ENCODE measurements at regions not wholly inside any gene's neighbourhood (a gene's known extent, or its start where the extent isn't known, plus 50 kb on each side); places are given as distances from the start of the nearest gene placed in this dataset.

DNA sequence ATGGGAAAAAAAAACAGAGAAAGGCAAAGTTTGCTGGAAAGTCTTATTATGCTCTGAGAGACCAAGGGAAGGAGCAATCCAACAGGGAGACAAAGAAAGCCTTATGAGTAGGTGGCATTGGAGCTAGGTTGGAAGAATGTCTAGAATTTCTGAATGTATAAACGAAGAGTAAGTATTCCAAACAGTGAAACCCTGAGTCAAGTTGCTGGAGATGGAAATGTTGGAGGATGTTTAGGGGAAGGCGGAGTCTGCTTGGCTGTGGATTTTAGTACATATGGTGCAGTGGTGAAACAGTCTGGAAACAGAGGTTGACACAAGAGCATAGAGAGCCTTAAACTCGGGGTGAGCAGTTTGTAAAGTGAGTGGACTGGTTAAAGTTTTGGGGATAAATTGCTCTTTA lies 314.8 kb upstream of the CADM1 start (continued):
- TF ChIP-seq, protein P1, sequence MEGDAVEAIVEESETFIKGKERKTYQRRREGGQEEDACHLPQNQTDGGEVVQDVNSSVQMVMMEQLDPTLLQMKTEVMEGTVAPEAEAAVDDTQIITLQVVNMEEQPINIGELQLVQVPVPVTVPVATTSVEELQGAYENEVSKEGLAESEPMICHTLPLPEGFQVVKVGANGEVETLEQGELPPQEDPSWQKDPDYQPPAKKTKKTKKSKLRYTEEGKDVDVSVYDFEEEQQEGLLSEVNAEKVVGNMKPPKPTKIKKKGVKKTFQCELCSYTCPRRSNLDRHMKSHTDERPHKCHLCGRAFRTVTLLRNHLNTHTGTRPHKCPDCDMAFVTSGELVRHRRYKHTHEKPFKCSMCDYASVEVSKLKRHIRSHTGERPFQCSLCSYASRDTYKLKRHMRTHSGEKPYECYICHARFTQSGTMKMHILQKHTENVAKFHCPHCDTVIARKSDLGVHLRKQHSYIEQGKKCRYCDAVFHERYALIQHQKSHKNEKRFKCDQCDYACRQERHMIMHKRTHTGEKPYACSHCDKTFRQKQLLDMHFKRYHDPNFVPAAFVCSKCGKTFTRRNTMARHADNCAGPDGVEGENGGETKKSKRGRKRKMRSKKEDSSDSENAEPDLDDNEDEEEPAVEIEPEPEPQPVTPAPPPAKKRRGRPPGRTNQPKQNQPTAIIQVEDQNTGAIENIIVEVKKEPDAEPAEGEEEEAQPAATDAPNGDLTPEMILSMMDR (conservative IDR thresholded peaks at IDR 0.05; ENCODE audit: low read depth in 2 of 2): no peak
- TF ChIP-seq ZNF114 (CRISPR knock-in tag; IDR thresholded peaks at IDR 0.05): no peak
- no peak for TF ChIP-seq EZH2 (IDR thresholded peaks at IDR 0.05; ENCODE audit: low read depth, unreplicated experiment)
- no peak for TF ChIP-seq CREB1 (CRISPR knock-in tag; IDR thresholded peaks at IDR 0.05; ENCODE audit: low read depth)
- TF ChIP-seq, protein P2, sequence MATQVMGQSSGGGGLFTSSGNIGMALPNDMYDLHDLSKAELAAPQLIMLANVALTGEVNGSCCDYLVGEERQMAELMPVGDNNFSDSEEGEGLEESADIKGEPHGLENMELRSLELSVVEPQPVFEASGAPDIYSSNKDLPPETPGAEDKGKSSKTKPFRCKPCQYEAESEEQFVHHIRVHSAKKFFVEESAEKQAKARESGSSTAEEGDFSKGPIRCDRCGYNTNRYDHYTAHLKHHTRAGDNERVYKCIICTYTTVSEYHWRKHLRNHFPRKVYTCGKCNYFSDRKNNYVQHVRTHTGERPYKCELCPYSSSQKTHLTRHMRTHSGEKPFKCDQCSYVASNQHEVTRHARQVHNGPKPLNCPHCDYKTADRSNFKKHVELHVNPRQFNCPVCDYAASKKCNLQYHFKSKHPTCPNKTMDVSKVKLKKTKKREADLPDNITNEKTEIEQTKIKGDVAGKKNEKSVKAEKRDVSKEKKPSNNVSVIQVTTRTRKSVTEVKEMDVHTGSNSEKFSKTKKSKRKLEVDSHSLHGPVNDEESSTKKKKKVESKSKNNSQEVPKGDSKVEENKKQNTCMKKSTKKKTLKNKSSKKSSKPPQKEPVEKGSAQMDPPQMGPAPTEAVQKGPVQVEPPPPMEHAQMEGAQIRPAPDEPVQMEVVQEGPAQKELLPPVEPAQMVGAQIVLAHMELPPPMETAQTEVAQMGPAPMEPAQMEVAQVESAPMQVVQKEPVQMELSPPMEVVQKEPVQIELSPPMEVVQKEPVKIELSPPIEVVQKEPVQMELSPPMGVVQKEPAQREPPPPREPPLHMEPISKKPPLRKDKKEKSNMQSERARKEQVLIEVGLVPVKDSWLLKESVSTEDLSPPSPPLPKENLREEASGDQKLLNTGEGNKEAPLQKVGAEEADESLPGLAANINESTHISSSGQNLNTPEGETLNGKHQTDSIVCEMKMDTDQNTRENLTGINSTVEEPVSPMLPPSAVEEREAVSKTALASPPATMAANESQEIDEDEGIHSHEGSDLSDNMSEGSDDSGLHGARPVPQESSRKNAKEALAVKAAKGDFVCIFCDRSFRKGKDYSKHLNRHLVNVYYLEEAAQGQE (IDR thresholded peaks at IDR 0.05; ENCODE audit: unreplicated experiment): no peak
- TF ChIP-seq, protein P3, sequence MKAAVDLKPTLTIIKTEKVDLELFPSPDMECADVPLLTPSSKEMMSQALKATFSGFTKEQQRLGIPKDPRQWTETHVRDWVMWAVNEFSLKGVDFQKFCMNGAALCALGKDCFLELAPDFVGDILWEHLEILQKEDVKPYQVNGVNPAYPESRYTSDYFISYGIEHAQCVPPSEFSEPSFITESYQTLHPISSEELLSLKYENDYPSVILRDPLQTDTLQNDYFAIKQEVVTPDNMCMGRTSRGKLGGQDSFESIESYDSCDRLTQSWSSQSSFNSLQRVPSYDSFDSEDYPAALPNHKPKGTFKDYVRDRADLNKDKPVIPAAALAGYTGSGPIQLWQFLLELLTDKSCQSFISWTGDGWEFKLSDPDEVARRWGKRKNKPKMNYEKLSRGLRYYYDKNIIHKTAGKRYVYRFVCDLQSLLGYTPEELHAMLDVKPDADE (IDR thresholded peaks at IDR 0.05): no peak
- TF ChIP-seq EZH2phosphoT487 (IDR thresholded peaks at IDR 0.05; ENCODE audit: unreplicated experiment): no peak
- TF ChIP-seq JUNB (IDR thresholded peaks at IDR 0.05; ENCODE audit: unreplicated experiment): no peak

DNA sequence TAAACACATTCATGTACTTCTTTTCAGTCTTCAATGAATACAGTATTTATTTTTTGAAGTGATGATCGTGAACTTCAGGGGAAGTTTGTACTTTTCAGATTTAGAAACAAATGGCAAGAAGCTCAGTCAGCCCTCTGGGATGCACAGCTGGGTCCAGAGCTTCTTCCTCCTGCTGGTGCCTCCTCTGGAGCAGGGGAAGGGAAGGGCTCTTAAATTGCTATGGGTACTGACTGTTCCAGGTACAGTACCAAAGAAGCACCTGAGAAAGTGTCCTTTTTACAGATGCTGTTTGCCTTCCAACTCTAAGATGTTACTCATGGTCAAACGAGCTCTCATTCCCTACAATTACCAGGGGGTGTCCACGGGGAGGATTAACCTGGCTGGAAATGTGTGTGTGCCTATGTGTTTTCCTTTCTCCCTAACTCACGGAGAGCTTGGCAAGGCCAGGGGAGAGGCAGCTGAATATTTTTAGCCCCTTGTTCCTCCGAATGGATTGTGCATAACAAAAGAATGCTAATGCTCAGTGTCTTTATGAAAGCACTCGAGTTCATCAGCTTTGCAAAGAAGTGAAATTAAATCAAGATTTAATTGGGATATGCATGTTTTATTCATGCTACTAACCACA lies 313.7 kb upstream of the CADM1 start:
- no peaks in the 10 kb centered on the region for H3K27me3 ChIP-seq (ENCODE audit: insufficient read depth)
- H3K4me1 Mint-ChIP-seq: peaks cover 13% of the 10 kb centered on the region; the same call in 2 of the 3 replicates
- no peaks in the 10 kb centered on the region for H4K20me1 ChIP-seq (replicated peaks; ENCODE audit: insufficient read depth)
- H3K36me3 ChIP-seq (ENCODE audit: insufficient read depth): peaks cover 3% of the 10 kb centered on the region; the same call in 1 of the 2 replicates
- H3K27me3 Mint-ChIP-seq (ENCODE audit: insufficient read depth, low read depth, poor library complexity): peaks cover 1% of the 10 kb centered on the region
- no peaks in the 10 kb centered on the region for H3K79me2 ChIP-seq (replicated peaks; ENCODE audit: insufficient read depth)
- peak overlapping the region; percentile 47 for H3K4me3 Mint-ChIP-seq
- no peak overlapping the region for H3K27ac ChIP-seq (ENCODE audit: low read depth)
- peaks cover 6% of the 10 kb centered on the region for H3K9me2 ChIP-seq (ENCODE audit: insufficient read depth)
- peak; percentile 14 for DNase-seq (ENCODE audit: low spot score)
- ATAC-seq: peak; percentile 68
- H3K36me3 Mint-ChIP-seq (ENCODE audit: low read depth): peaks cover 20% of the 10 kb centered on the region; the same call in 2 of the 3 replicates
- no peak overlapping the region for H2AFZ ChIP-seq
- H3K27ac Mint-ChIP-seq: no peak overlapping the region
- peak overlapping the region; percentile 31 for H3K4me3 ChIP-seq
- H3F3A ChIP-seq (replicated peaks; ENCODE audit: low read depth): no peaks in the 10 kb centered on the region
- H3K9me3 Mint-ChIP-seq: peaks cover 32% of the 10 kb centered on the region
- H3K4me1 ChIP-seq (ENCODE audit: insufficient read depth): peaks cover 14% of the 10 kb centered on the region
- H3K4me2 ChIP-seq: peak overlapping the region; percentile 71
- TF ChIP-seq, protein P3 (IDR thresholded peaks at IDR 0.05): no peak
- TF ChIP-seq, protein P1 (conservative IDR thresholded peaks at IDR 0.05; ENCODE audit: low read depth in 2 of 2): no peak
- no peak for TF ChIP-seq STAT1 (IDR thresholded peaks at IDR 0.05; ENCODE audit: unreplicated experiment)
- no peak for TF ChIP-seq NANOG (IDR thresholded peaks at IDR 0.05; ENCODE audit: borderline replicate concordance)
- TF ChIP-seq ZNF331 (CRISPR knock-in tag; IDR thresholded peaks at IDR 0.05; ENCODE audit: low read depth): no peak
- no peak for TF ChIP-seq EZH2phosphoT487 (IDR thresholded peaks at IDR 0.05; ENCODE audit: unreplicated experiment)
- TF ChIP-seq EZH2 (IDR thresholded peaks at IDR 0.05; ENCODE audit: low read depth, unreplicated experiment): no peak
- TF ChIP-seq, protein P2 (IDR thresholded peaks at IDR 0.05; ENCODE audit: unreplicated experiment): no peak
- TF ChIP-seq JUNB (IDR thresholded peaks at IDR 0.05; ENCODE audit: unreplicated experiment): no peak
- no peak for TF ChIP-seq ZNF114 (CRISPR knock-in tag; IDR thresholded peaks at IDR 0.05)
- TF ChIP-seq CREB1 (CRISPR knock-in tag; IDR thresholded peaks at IDR 0.05; ENCODE audit: low read depth): no peak
- TF ChIP-seq POLR2AphosphoS5 (IDR thresholded peaks at IDR 0.05; ENCODE audit: low read depth): no peak
